Endothelial cell of umbilical vein (primary cell): ENCODE measurements at regions not wholly inside any gene's neighbourhood (a gene's known extent, or its start where the extent isn't known, plus 50 kb on each side); places are given as distances from the start of the nearest gene placed in this dataset.

Experiments used
- BruUV-seq: library from RNA; stranded (reverse); fragments of 400-500 nt; replicated peaks from 2 replicates; lab custom pipeline; 2021; lab: Mats Ljungman, UMichigan
- CTCF ChIA-PET: fragments of 300-600, 350-600 bp; sonication (Branson Sonifier 250); formaldehyde crosslinking; loops from one replicate; lab custom pipeline; 2021; ENCODE audit warnings: antibody characterized with exemption, inconsistent platforms; lab: Charles Lee
- POLR2A ChIA-PET: fragments of 300-600, 350-600 bp; sonication (Branson Sonifier 250); formaldehyde crosslinking; loops from one replicate; lab custom pipeline; 2021; ENCODE audit warnings: antibody characterized with exemption, inconsistent platforms; lab: Charles Lee
- DNase-seq: peaks from one replicate; pipeline ENCODE4 v3.0.0-alpha.2; 2011; ENCODE audit warnings: low read depth, low spot score
- FAIRE-seq: peaks from 2 replicates; lab custom pipeline; 2011; peaks lifted over from hg19 to GRCh38; lab: Jason Lieb, UNC
- H2AFZ ChIP-seq: 2 replicates; pipeline ENCODE4 v1.6.0; 2012; ENCODE audit warnings: low read depth, low read length, control low read depth, inconsistent platforms
- H3K27ac ChIP-seq: 2 replicates; pipeline ENCODE4 v1.5.1; 2011; ENCODE audit warnings: low read depth, mild to moderate bottlenecking, control low read depth, low read length, moderate library complexity; ENCODE audit not compliant: insufficient read depth
- H3K27me3 ChIP-seq, 2 experiments: 2 replicates each; pipeline versions ENCODE4 v1.6.0 to v1.6.1; 2011; ENCODE audit warnings: low read length in 2 of 2, mixed read lengths in 1 of 2; ENCODE audit not compliant: control insufficient read depth in 2 of 2, insufficient read depth in 2 of 2
- H3K36me3 ChIP-seq, 2 experiments: 2 replicates in 1 of 2; 3 replicates in 1 of 2; pipeline ENCODE4 v1.5.1; 2011; ENCODE audit warnings: low read length in 2 of 2, mild to moderate bottlenecking in 1 of 2, moderate library complexity in 1 of 2; ENCODE audit not compliant: control insufficient read depth in 2 of 2, insufficient read depth in 2 of 2; ENCODE audit errors: extremely low read depth in 1 of 2
- H3K4me1 ChIP-seq: 3 replicates; pipeline ENCODE4 v1.5.1; 2011; ENCODE audit warnings: mild to moderate bottlenecking, low read length; ENCODE audit not compliant: control insufficient read depth, insufficient read depth; ENCODE audit errors: extremely low read depth
- H3K4me2 ChIP-seq: 2 replicates; pipeline ENCODE4 v1.6.1; 2011; ENCODE audit warnings: low read length, control low read depth, mixed read lengths; ENCODE audit not compliant: insufficient read depth
- H3K4me3 ChIP-seq, 3 experiments: fragments of 200-600 bp in 1 of 3; sonication (generic), shearing (Covaris generic) in 1 of 3; replicated peaks in 1 of 3; 2 replicates each; pipeline ENCODE4 v1.5.1; 2011 to 2016; ENCODE audit warnings: control low read depth in 3 of 3, low read length in 3 of 3, mild to moderate bottlenecking in 2 of 3, inconsistent platforms in 1 of 3, low read depth in 1 of 3, moderate library complexity in 1 of 3; ENCODE audit not compliant: insufficient read depth in 1 of 3
- H3K79me2 ChIP-seq: 2 replicates; pipeline ENCODE4 v1.6.0; 2012; ENCODE audit warnings: low read length, inconsistent platforms; ENCODE audit not compliant: control insufficient read depth, insufficient read depth
- H3K9ac ChIP-seq: replicated peaks from 2 replicates; pipeline ENCODE3; 2011; ENCODE audit warnings: low read length, control low read depth; ENCODE audit not compliant: insufficient read depth; ENCODE audit errors: extremely low read depth
- H3K9me1 ChIP-seq: replicated peaks from 3 replicates; pipeline ENCODE4 v1.6.0; 2011; ENCODE audit warnings: mild to moderate bottlenecking, low read length; ENCODE audit not compliant: control insufficient read depth, insufficient read depth; ENCODE audit errors: extremely low read depth
- H3K9me3 ChIP-seq: replicated peaks from 2 replicates; pipeline ENCODE4 v1.5.1; 2012; ENCODE audit warnings: low read length, inconsistent platforms; ENCODE audit not compliant: control insufficient read depth, insufficient read depth
- H4K20me1 ChIP-seq: replicated peaks from 2 replicates; pipeline ENCODE3; 2011; ENCODE audit warnings: mild to moderate bottlenecking, low read length; ENCODE audit not compliant: control insufficient read depth, insufficient read depth; ENCODE audit errors: extremely low read depth
- EZH2 ChIP-seq: IDR thresholded peaks from 2 replicates; pipeline ENCODE4 v1.6.1; 2012; ENCODE audit warnings: borderline replicate concordance, low read depth, mild to moderate bottlenecking, moderate library complexity, low read length, inconsistent platforms; ENCODE audit not compliant: severe bottlenecking
- FOS ChIP-seq: IDR thresholded peaks from 2 replicates; pipeline ENCODE4 v1.6.1; 2011; ENCODE audit warnings: mild to moderate bottlenecking, low read length, moderate library complexity, borderline replicate concordance; ENCODE audit not compliant: insufficient read depth
- GATA2 ChIP-seq: IDR thresholded peaks from 2 replicates; pipeline ENCODE4 v1.7.0; 2011; ENCODE audit warnings: low read depth, mild to moderate bottlenecking, moderate library complexity, mixed read lengths, low read length; ENCODE audit not compliant: insufficient read length, insufficient read depth
- JUN ChIP-seq: IDR thresholded peaks from 2 replicates; pipeline ENCODE4 v1.6.1; 2011; ENCODE audit warnings: borderline replicate concordance, low read depth; ENCODE audit not compliant: insufficient read length, insufficient read depth
- MYC ChIP-seq: IDR thresholded peaks from one replicate; pipeline ENCODE4 v1.6.1; 2011; ENCODE audit warnings: mild to moderate bottlenecking, low read depth, low read length
- POLR2A ChIP-seq: IDR thresholded peaks from 2 replicates; pipeline ENCODE4 v1.6.1; 2012; ENCODE audit warnings: low read depth, mild to moderate bottlenecking, control low read depth, low read length
- POLR2AphosphoS5 ChIP-seq: IDR thresholded peaks from 2 replicates; pipeline ENCODE4 v1.6.1; 2012; ENCODE audit warnings: low read depth, mild to moderate bottlenecking, control low read depth, low read length, moderate library complexity; ENCODE audit not compliant: insufficient read depth
- dilution Hi-C: fragments of 300-500 bp; cut with MboI; formaldehyde crosslinking; loops from one replicate; pipeline ENCODE4 v1.15.0; 2019; ENCODE audit warnings: low sequenced_read_pairs; ENCODE audit not compliant: extremely low pct_ligation_motif_present
- intact Hi-C: fragments of 100-400 bp; cut with micrococcal nuclease; formaldehyde crosslinking; loops from one replicate; pipeline ENCODE4 v1.10.0; 2022
- TF ChIP-seq, protein P1 (sequence below): IDR thresholded peaks from 2 replicates; pipeline ENCODE4 v1.6.1; 2011; ENCODE audit not compliant: insufficient read depth, insufficient read length
- TF ChIP-seq, protein P2 (sequence below), 2 donors: IDR thresholded peaks; 1 replicate in 1 of 2; 2 replicates in 1 of 2; pipeline ENCODE4 v1.5.1; 2011; ENCODE audit warnings: low read length in 2 of 2, mild to moderate bottlenecking in 2 of 2, moderate library complexity in 2 of 2, control low read depth in 1 of 2, inconsistent platforms in 1 of 2, low read depth in 1 of 2; ENCODE audit not compliant: insufficient read depth in 1 of 2; ENCODE audit errors: extremely low read depth in 1 of 2

DNA sequence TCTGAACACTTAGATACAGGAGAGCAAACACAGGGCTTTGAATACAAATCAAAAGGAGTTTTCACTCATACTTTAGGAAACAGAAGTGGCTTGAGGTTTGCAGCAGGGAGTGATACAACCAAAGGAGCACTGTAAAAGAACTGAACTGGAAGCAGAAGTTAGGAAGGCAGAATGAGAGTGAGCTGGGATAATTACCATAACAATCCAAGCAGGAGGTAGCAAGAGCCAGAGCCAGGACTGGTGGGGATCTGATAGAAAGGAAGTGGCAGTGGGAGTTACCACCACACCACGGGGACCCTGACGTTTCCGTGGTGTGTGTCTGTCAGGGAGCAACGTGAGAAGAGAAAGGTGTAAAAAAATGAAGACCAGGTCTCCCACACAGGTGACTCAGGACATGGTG is 81.3 kb upstream of the EPB41L3 start:
- no peak for DNase-seq
- Histone ChIP-seq H3K27ac (no peak overlapping the region), H3K4me3 (no peak overlapping the region), H3K4me1 (peaks cover 15% of the 10 kb centered on the region), H3K79me2 (no peaks in the 10 kb centered on the region), H3K9me1 (no peaks in the 10 kb centered on the region), H3K9ac (no peak overlapping the region), H2AFZ (no peak overlapping the region), H4K20me1 (no peaks in the 10 kb centered on the region), H3K36me3 (no peaks in the 10 kb centered on the region), H3K27me3 (peaks cover 7 to 21% of the 10 kb centered on the region in 2 experiments), H3K4me2 (no peak overlapping the region), H3K9me3 (no peaks in the 10 kb centered on the region)
- no peak for FAIRE-seq
- no TSS peak for BruUV-seq
- ChIA-PET CTCF (interaction anchor here (1.3 to 1.9 kb wide), 3 partner anchors 12 to 24 kb away, joined by 3 to 8 read pairs (median 3); no protein-coding TSS in a partner anchor), POLR2A (no interaction called here)
- TF ChIP-seq JUN (no peak), POLR2AphosphoS5 (no peak)
- dilution Hi-C loops (no loop called here), intact Hi-C loops (no loop called here)

- TF ChIP-seq FOS (no peak), POLR2AphosphoS5 (no peak), POLR2A (no peak), MYC (no peak), JUN (no peak), GATA2 (no peak), EZH2 (no peak)
- TF ChIP-seq, protein P1, sequence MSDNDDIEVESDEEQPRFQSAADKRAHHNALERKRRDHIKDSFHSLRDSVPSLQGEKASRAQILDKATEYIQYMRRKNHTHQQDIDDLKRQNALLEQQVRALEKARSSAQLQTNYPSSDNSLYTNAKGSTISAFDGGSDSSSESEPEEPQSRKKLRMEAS, result no peak
- TF ChIP-seq, protein P2, sequence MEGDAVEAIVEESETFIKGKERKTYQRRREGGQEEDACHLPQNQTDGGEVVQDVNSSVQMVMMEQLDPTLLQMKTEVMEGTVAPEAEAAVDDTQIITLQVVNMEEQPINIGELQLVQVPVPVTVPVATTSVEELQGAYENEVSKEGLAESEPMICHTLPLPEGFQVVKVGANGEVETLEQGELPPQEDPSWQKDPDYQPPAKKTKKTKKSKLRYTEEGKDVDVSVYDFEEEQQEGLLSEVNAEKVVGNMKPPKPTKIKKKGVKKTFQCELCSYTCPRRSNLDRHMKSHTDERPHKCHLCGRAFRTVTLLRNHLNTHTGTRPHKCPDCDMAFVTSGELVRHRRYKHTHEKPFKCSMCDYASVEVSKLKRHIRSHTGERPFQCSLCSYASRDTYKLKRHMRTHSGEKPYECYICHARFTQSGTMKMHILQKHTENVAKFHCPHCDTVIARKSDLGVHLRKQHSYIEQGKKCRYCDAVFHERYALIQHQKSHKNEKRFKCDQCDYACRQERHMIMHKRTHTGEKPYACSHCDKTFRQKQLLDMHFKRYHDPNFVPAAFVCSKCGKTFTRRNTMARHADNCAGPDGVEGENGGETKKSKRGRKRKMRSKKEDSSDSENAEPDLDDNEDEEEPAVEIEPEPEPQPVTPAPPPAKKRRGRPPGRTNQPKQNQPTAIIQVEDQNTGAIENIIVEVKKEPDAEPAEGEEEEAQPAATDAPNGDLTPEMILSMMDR (IDR thresholded peaks at IDR 0.05; ENCODE audit: extremely low read depth in 1 of 2, insufficient read depth in 1 of 2, low read depth in 1 of 2, low read length in 2 of 2), result no peak
- intact Hi-C loops, result no loop called here
- no peak overlapping the region for H3K4me3 ChIP-seq
- BruUV-seq, result no TSS peak
- no peak overlapping the region for H3K4me2 ChIP-seq
- POLR2A ChIA-PET, result no interaction called here
- no peaks in the 10 kb centered on the region for H3K9me1 ChIP-seq
- CTCF ChIA-PET, result interaction anchor here (1.2 kb wide), 1 partner anchor 17 kb away, joined by 4 read pairs; no protein-coding TSS in a partner anchor
- H3K9ac ChIP-seq, result no peak overlapping the region
- peaks cover 10 to 19% of the 10 kb centered on the region in 2 experiments for H3K27me3 ChIP-seq
- no peak overlapping the region for H2AFZ ChIP-seq
- no peak overlapping the region for H3K27ac ChIP-seq
- H3K36me3 ChIP-seq, result no peaks in the 10 kb centered on the region
- H3K9me3 ChIP-seq, result no peaks in the 10 kb centered on the region
- no peak for FAIRE-seq
- no peak for DNase-seq
- no peaks in the 10 kb centered on the region for H3K79me2 ChIP-seq
- dilution Hi-C loops, result no loop called here
- H4K20me1 ChIP-seq, result no peaks in the 10 kb centered on the region
- H3K4me1 ChIP-seq, result peaks cover 1% of the 10 kb centered on the region
These were observed 79.1 kb upstream of the EPB41L3 start for GRCh38 chr18:5622905-5623304.
